OCI-LY1 (cell line): ENCODE measurements at regions not wholly inside any gene's neighbourhood (a gene's known extent, or its start where the extent isn't known, plus 50 kb on each side); places are given as distances from the start of the nearest gene placed in this dataset.
A peak's percentile ranks its signal among the peaks of the same experiment; 100 is the strongest.

Experiments
- CTCF ChIP-seq: fragments of 200-600 bp; sonication (generic), shearing (Covaris generic); IDR thresholded peaks from 2 replicates; pipeline ENCODE4 v1.5.1; 2017; ENCODE audit warnings: mild to moderate bottlenecking, antibody characterized with exemption, low read length, moderate library complexity, mixed read lengths
- EZH2 ChIP-seq: fragments of 200-600 bp; sonication (generic), shearing (Covaris generic); IDR thresholded peaks from 2 replicates; pipeline ENCODE4 v1.8.0; 2017; ENCODE audit warnings: borderline replicate concordance, mixed run types, mild to moderate bottlenecking, antibody characterized with exemption, low read length, moderate library complexity, mixed read lengths

- TF ChIP-seq CTCF: peak; percentile 97
- TF ChIP-seq EZH2: no peak
Measured at GRCh38 chr11:128157423-128158298, 429.7 kb downstream of the ETS1 start.
